22Rv1 (cell line): ENCODE measurements at regions not wholly inside any gene's neighbourhood (a gene's known extent, or its start where the extent isn't known, plus 50 kb on each side); places are given as distances from the start of the nearest gene placed in this dataset.

ENCODE experiments used
- ZFX ChIP-seq: fragments of 450-650 bp; IDR thresholded peaks from 2 replicates; pipeline ENCODE4 v1.6.1; 2017; ENCODE audit warnings: antibody characterized with exemption, borderline replicate concordance
- TF ChIP-seq, protein P1 (sequence below): fragments of 450-650 bp; IDR thresholded peaks from 2 replicates; pipeline ENCODE4 v1.5.1; 2017; ENCODE audit warnings: mild to moderate bottlenecking

DNA sequence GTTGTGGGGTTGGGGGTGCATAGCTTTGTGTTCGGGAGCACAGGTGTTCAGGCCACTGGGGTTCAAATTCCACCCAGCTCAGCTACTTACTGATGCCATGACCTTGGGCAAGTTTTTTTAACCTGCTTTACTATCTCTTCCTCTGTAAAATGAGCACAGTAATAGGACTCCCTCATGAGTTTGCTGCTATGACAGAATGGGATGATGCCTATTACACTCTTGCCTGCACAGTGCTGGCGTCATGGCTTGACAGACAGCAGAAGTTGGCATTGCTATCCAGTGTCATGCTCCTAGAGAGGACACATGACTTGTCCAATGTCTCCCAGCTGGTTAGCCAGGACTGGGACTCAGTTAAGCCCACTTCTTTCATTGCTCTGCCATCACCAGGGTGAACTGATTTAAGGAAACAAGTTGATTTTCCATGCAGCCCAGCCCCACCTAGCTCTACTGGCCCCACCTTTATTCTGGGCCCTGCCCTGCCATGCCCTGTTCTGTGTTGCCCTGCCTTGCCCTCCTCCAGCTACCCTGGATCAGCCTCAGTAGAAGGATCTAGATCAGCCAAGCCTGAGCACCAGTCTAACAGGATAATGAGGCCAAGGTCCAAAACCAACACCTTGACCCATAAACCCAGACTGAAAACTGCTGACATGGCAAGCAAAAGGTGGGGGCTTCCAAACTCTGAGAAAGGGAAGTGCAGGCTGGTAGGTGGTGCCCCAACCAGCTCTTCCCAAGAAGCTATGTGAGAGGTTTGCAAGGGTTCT lies 155.8 kb upstream of the ATP11B start:
- TF ChIP-seq, protein P1, sequence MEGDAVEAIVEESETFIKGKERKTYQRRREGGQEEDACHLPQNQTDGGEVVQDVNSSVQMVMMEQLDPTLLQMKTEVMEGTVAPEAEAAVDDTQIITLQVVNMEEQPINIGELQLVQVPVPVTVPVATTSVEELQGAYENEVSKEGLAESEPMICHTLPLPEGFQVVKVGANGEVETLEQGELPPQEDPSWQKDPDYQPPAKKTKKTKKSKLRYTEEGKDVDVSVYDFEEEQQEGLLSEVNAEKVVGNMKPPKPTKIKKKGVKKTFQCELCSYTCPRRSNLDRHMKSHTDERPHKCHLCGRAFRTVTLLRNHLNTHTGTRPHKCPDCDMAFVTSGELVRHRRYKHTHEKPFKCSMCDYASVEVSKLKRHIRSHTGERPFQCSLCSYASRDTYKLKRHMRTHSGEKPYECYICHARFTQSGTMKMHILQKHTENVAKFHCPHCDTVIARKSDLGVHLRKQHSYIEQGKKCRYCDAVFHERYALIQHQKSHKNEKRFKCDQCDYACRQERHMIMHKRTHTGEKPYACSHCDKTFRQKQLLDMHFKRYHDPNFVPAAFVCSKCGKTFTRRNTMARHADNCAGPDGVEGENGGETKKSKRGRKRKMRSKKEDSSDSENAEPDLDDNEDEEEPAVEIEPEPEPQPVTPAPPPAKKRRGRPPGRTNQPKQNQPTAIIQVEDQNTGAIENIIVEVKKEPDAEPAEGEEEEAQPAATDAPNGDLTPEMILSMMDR: no peak
- TF ChIP-seq ZFX: no peak
